EH (cell line): ENCODE measurements at regions not wholly inside any gene's neighbourhood (a gene's known extent, or its start where the extent isn't known, plus 50 kb on each side); places are given as distances from the start of the nearest gene placed in this dataset.
"Not testable (repeated sequence)": the region's sequence is repeated elsewhere in the genome, so short reads cannot be mapped to it uniquely, and the experiment has no call there.

Experiments used
- DNase-seq: peaks from one replicate; pipeline ENCODE4 v3.0.0-alpha.2; 2015; ENCODE audit warnings: low read depth

DNA sequence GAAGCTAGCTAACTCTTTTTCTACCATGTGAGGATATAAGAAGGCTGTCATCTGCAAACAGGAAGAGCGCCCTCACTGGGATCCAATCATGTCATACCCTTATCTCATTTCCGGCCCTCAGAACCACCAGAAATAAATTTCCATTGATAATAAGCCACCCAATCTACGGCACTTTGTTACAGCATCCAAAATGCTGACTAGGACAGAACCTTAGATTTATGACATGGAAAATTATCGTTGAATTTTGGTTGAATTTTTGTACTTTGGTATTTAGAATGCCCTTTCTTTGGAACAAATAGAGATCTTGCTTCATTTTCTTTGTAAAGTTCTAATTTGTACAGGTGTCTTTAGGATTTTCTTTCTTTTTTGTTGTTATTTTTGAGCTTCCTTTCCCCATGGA is 53.3 kb upstream of the CYLC2 start:
- no peak for DNase-seq

DNA sequence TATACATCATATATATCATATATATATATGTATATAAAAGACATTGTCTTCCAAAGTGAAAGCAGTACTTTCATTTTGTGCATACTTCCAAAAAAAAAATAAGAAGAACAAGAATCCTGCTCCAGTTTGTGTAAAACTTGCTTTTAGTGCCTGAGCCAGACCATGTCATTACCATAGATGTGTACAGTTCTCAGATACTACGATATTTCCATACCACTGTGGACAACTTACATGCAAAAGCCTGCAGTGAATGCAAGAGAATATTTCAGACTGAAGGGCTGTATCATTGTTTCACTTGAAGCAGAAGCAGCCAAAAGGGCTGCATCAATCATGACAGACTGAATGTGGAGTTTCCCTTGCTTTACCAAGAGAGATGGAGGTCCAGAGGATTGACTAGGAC is 72.6 kb upstream of the CYLC2 start:
- DNase-seq = no peak

DNA sequence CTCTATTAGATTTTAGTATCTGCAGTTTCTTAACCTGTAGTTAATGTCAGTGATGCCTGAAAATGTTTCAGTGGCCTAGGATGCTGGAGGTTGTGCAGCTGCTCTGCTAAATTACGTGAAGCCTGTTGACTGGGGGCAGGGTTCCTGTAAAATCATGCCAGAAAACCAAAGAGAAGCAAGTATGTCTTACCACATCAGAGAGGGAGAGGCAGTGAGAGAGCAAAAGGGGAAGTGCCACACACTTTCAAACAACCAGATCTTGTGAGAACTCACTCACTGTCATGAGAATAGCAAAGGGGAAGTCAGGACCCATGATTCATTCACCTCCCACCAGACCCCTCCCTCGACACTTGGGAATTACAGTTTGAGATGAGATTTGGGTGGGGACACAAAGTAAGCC is 83.9 kb upstream of the CYLC2 start:
- no peak for DNase-seq

DNA sequence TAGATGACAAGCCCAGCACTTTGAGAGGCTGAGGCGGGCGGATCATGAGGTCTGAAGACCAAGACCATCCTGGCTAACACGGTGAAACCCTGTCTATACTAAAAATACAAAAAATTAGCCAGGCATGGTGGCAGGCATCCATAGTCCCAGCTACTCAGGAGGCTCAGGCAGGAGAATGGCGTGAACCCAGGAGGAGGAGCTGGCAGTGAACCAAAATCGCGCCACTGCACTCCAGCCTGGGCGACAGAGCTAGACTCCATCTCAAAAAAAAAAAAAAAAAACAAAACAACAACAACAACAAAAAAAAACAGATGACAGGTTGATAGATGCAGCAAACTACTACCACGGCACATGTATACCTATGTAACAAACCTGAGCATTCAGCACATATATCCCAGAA is 89.3 kb upstream of the CYLC2 start:
- not testable (repeated sequence) for DNase-seq

DNA sequence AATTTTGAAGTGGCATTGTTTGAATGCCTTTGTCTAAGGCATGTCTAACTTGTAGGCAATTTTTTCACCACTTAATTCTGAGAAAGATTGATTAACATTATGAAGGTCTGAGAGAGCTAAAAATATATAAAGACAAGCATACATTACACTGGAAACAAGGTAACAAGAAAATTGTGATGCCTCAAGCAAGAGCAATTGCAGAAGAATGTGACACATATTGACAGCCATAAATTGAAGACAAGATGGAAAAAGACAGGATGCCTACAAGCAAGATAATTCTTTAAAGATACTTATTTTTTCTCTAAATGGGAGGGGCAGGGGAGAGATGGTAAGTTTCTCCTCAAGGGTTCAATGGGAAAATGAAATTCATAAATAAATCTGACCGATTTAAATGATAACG is 103.1 kb upstream of the CYLC2 start:
- no peak for DNase-seq

DNA sequence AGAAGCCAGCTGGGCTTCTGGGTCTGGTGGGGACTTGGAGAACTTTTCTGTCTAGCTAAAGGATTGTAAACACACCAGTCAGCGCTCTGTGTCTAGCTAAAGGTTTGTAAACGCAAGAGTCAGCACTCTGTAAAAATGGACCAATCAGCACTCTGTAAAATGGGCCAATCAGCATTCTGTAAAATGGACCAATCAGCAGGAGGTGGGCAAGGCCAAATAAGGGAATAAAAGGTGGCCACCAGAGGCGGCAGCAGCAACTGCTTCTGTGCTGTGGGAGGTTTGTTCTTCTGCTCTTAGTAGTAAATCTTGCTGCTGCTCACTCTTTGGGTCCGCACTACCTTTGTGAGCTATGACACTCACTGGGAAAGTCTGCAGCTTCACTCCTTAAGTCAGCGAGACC is 106.4 kb upstream of the CYLC2 start:
- not testable (repeated sequence) for DNase-seq

DNA sequence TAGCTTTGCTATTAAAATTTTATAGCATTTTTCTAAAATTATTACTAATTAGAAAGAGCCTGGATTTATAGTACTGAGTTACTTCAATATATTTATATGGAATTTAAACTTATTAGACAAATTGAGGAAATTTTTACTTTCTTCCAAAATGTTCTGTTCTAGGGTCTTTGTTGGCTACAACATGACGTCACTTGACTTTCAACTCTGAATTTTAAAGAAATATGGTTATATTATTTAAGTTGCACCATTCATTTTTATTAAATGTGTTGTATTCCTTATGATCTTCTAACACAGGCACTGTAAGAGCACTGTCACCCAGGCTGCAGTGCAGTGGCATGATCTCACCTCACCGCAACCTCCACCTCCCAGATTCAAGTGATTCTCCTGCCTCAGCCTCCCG is 119.4 kb upstream of the CYLC2 start:
- no peak for DNase-seq

DNA sequence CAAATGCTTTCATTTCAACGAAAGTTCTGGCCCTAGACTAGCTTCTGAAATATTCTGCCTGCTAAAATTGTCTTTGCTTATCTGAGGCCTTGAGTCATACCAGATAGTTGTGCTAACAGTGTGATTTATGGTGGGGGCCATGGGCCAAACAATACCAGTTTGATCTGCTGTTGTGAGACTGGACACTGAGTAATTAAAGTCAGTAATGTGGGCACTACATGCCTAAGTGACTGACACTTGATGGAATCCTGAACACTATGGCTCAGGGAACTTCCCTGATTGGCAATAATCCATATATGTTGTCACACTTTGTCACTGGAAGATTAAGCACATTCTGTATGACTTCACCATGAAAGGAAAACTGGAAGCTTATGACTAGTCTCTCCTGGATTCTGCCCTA is 127.6 kb upstream of the CYLC2 start:
- DNase-seq = no peak

DNA sequence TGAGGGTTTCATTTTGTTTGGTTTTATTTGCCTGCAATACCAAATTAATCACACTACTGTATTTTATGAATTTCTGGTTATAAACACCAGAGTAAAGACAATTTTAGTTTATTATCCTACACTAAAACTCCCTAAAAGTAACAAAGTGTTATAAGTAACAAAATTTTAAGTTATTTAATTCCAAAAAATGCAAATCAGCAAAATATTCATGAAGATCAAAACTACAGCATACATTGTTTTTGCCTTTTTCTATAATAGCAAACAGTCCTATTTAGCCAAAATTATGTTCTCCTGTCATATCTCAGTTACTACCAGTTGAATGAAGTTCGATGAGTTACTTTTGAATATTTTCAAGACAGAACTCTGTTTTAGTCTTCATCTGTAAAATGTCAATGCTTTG is 132.7 kb upstream of the CYLC2 start:
- no peak for DNase-seq

DNA sequence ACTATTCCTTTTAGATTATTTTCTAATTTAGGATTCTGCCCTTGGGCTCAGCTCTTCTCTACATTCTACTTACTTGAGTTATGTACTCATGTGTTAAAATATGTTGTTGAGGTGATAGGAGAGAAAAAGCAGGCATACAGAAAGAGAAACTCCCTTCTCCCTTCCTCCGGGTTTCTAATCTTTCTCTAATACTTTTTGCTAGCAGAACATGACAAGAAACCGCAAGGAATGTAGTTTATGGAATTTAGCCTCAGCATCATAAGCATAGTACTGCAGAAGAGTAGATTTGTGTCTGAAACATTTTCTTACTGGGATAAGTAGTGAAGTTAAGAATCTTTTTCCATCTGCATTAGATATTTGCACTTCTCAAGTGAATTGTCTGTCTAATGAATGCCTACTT is 139.5 kb upstream of the CYLC2 start:
- no peak for DNase-seq

DNA sequence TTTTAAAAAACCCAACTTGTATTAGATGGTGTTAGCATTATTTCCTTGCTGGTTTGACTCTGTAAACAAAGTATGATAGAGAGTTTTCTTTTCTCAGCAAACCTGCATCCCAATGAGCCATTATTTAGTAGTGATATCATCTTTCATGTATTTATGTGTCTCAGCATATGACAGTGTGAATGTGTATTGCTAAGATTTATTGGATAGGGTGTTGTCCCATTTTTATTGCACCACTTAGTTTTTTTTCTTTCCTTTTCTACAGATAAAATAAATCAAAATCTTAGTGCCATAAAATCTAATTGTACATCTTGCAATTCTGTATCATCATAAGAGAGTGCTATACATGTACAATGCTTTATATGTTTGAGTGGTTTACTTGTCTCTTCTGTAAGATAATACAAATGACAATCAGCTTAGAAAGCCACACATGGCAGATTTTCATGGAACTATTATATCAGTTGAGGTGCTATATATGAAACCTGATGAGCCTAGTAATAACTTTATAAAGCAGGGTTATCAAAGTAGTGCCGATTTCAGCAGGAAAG is 149.2 kb upstream of the CYLC2 start:
- DNase-seq = no peak

DNA sequence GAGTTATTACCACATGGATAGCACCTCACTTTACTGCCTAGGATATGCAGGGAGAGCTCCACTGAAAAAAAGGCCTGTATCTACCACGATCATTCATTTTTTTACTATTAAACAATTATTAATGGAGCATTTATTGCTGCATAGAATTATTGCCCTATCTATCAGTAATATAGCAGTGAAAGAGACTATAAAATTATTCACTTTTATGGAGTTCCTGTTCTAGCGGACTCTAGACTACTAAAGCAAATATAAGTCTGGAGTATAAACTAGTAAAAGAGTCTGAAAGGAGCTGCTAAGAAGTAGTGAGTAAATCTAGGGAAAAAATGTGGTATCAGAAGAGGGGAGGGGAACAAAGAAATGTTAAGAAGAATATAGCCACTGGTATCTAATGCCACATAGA is 150.4 kb upstream of the CYLC2 start:
- DNase-seq = no peak

DNA sequence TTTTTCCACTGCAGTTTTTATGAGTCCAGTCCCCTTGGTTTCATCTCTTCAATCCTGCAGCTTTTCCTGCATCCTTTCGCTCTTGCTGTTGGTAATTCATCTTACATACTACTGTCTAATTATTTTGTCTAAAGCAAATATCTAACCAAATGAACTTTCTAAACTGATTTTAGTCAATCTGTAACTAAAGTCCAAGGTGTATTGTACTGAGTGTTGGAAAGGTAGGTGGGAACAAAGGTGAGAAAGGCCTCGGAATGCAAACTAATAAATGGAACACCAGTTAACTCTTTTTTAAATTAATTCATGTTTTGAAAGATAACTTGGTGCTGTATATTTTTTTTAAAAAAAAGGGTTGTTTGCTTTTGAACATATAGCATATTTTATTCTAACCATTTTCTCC is 152.7 kb upstream of the CYLC2 start:
- DNase-seq = no peak

DNA sequence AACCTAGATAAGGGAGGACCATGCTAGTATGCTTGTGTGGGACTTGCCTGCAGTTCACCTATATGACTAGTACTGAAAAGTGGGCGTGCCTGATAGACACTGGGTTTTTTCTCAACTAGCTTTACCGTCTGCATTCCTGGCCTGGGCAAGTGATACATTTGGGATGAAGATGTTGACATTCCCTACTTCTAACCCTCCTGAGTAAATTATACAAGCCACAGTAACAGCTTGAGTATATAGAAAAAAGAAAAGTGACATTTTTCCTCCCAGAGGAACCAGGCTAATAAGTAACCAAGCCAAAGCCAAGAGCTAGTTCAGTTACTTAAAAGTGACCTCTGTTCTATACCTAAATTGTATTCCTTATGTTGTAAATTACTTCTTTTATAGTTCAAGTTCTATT is 153.8 kb upstream of the CYLC2 start:
- DNase-seq = no peak

DNA sequence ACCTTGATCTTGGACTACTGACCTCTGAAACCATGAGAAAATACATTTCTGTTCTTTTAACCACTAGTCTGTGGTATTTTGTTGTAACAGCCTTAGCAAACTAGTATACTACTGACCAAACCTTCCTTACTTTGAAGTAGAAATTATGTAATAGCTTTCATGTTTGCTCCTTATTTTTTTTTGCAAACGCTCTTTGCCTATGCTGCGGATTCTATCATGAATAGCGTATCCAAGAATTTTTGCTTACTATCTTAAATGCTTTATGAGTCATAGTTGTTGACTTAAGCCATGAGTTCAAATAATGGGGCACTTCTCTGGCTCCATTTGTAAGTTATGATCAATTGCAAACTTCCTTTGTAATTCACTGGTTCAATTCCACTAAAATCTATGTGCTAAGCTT is 154.8 kb upstream of the CYLC2 start:
- no peak for DNase-seq

DNA sequence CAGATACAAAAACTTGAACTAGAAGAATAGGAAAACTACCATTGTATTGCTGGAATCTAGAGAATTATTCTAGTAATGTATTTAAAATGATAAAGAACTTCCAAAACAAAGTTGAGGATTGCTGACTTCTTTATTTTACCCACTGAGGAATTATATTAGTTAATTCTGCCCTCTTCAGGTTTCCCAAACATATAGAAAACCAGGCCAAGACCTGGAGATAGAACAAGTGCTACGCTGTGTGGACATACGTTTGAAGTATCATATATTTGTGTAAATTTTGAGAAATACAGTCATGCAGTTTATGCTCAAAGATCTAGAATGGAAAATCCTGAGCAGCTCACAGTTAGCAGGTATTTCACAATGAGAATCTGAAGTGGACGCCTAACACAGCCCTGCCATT is 162.3 kb upstream of the CYLC2 start:
- no peak for DNase-seq

DNA sequence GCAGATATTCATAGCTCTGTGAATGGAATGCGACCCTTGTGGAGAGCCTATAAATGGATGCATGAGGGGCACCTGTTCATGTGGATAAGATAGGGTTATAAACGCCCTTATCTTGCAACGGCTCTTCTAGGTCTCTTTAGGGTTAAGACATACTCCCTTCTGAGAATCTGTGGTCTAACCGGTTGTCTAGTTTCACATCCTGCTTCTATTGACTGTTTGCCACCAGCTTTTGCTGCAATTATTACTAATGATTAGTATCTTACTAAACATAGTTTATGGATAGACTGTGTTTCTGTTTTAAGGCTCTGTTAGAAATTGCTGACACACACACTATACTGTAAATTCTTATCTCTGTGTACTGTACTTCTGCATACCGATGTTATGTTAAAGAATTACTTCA is 198.9 kb upstream of the CYLC2 start:
- DNase-seq = no peak

DNA sequence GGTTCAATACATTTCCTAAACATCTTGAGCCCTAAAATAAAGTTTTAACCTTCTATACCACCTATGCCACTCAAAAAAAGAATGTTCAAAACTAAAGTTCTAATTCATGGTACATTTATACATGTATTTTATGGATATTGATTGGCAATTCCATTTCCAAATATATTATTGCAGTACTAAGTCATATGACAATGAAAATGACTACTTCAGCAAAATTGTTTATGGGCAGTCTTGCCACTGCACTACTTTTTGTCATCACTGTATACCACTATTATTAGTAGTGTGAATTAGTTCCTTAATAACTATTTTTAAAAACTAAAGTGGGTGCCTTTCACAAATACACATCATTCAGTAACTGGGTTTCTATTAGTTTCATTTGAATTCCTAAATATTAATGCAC is 199.6 kb upstream of the CYLC2 start:
- DNase-seq = no peak

DNA sequence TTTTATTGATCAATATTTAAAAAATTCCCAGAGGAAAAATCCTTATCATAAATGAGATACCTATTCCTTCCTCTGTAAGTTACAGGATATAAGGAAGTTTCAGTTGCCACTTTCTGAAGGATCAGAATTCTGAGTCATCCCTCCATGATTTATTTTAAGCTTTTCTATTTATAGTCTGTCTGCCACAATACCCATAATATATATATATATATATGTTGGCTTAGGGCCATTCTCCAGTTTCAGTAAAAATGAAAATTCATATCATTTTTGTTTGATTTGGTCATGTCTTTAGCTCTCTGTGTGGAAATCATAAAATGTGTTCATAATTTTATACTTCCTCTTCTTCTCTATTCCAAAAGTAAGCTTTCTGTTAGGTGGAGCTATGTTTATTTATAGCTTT is 215.8 kb upstream of the CYLC2 start:
- DNase-seq = no peak

DNA sequence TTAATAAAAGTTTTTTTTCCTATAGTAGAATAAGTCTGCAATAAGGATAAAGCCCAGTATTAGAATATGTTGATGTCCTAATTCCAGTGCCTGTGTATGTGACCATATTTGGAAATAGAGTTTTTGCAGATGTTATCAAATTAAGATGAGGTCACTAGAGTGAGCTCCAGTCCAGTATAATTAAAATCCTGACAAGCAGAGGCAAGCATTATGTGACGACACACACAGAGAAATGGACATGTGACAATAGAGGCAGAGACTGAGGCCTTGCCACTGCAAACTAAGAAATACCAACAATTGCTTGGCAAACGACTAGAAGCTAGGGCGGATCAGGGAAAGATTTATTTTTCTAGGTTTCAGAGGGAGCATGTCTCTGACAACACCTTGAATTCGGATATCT is 216.4 kb upstream of the CYLC2 start:
- no peak for DNase-seq

DNA sequence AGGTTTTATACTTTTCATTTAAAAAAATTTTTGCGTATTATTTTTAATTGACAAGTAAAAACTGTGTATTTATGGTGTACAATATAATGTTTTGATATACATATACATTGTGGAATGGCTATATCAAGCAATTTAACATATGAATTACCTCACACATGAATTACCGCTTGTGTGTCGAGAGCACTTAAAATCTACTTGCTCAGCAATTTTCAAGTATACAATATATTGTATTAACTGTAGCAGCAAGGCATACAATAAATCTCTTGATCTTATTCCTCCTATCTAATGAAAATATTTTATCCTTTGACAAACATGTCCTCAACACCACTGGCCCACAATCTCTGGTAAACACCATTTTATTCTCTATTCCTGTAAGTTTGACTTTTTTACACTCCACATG is 224.4 kb upstream of the CYLC2 start:
- no peak for DNase-seq

DNA sequence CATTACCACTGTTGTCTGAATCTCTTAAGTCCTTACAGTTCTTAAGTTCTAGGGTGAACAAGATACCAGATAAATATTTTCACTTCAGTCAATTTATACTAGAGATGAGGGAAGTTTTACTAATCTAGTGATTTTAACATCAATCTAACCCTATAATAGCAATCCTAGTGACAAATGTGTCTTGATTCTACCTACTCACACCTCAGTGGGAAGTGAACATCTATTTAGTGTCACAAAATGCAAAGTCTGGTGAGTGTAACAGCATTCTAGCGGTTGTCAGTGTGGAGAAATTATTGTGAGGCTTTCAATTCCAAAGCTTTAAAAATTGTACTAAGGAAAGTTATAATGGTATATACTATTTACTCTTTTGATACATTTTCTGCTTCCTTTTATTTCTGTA is 225.8 kb upstream of the CYLC2 start:
- no peak for DNase-seq

DNA sequence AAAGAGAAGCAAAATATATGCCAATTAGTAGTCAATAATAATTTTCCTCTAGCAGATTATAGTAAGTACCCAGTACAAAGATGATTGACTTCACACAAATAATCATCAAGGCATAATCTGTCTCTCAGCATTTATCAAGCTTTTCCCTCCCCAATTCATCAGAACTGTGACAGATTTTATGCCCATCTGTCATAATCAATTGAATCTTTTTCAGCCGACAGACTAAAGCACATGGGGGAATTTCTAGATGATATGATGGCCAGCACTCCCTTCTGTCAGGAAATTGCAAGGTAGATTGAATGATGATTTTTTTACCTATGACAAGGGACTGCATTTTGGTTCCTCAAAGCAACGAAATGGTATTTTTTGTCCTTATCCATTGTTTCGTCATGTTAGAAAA is 227.1 kb upstream of the CYLC2 start:
- no peak for DNase-seq

DNA sequence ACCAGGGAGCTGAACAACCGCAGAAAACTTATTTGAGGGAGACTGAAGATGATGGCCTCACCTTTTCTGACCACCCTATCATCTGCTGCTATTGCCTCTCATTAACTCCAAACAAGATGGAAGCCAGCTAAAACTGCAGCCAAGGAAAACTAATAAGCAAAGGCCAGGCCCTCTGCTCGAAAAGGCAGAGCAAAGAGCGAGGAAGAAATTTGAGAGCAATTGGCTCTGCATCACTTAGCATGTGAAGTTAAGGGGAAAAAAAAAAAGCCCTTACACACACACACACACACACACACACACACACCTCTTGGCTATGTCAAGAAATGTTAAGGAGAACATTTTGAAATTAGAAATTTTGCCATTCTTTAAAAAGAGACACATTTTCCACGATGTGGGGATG is 228.1 kb upstream of the CYLC2 start:
- no peak for DNase-seq

DNA sequence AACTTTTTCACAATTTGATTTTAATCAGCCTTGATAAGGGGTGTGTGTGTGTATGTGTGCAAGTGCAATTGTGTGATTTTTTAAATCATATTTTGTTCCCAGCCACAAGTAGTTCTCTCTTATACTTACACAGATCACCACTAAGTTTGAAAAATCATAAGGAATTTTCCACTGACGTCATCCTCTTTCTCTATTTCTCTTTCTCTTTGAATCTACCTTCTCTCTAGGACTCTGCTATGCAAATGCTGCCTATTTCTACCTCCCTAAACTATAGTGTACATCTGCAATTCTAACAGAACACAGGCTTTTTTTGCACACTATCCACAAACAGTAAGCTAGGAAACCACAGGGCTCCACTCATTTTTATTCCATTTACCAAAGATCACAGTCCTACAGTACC is 254.6 kb upstream of the CYLC2 start:
- no peak for DNase-seq
